Loucy (cell line): ENCODE measurements at regions not wholly inside any gene's neighbourhood (a gene's known extent, or its start where the extent isn't known, plus 50 kb on each side); places are given as distances from the start of the nearest gene placed in this dataset.
"Not testable (repeated sequence)": the region's sequence is repeated elsewhere in the genome, so short reads cannot be mapped to it uniquely, and the experiment has no call there.

Source experiments
- H2AFZ ChIP-seq: fragments of 200-600 bp; sonication (generic); 2 replicates; pipeline ENCODE4 v1.6.0; 2016; ENCODE audit warnings: antibody characterized with exemption, mild to moderate bottlenecking, low read length, moderate library complexity
- H3F3A ChIP-seq: fragments of 200-600 bp; 2 replicates; pipeline ENCODE4 v1.6.0; 2016; ENCODE audit warnings: antibody characterized with exemption, low read depth, mild to moderate bottlenecking
- H3K27me3 ChIP-seq: fragments of 200-600 bp; sonication (generic); 2 replicates; pipeline ENCODE4 v1.6.1; 2014; ENCODE audit warnings: low read length, mild to moderate bottlenecking; ENCODE audit not compliant: insufficient read depth, poor library complexity, severe bottlenecking
- H3K36me3 ChIP-seq: fragments of 200-600 bp; sonication (generic); 2 replicates; pipeline ENCODE4 v1.6.1; 2016; ENCODE audit warnings: low read length; ENCODE audit not compliant: insufficient read depth
- H3K4me1 ChIP-seq: fragments of 200-600 bp; sonication (generic); 2 replicates; pipeline ENCODE4 v1.5.1; 2014; ENCODE audit warnings: low read length, mild to moderate bottlenecking; ENCODE audit not compliant: insufficient read depth, poor library complexity, severe bottlenecking
- H3K4me2 ChIP-seq: fragments of 200-600 bp; sonication (generic); 2 replicates; pipeline ENCODE4 v1.6.0; 2014; ENCODE audit warnings: antibody characterized with exemption, low read length, low read depth, mild to moderate bottlenecking; ENCODE audit not compliant: poor library complexity, severe bottlenecking
- H3K4me3 ChIP-seq: fragments of 200-600 bp; sonication (generic); 2 replicates; pipeline ENCODE4 v1.5.1; 2014; ENCODE audit warnings: low read length, mild to moderate bottlenecking, mixed read lengths; ENCODE audit not compliant: poor library complexity, severe bottlenecking
- H3K79me2 ChIP-seq: fragments of 200-600 bp; sonication (generic); 2 replicates; pipeline ENCODE4 v1.6.1; 2014; ENCODE audit warnings: low read length; ENCODE audit not compliant: insufficient read depth
- H3K9ac ChIP-seq: fragments of 200-600 bp; sonication (generic); 2 replicates; pipeline ENCODE4 v1.6.0; 2014; ENCODE audit warnings: mild to moderate bottlenecking, low read depth, low read length, moderate library complexity; ENCODE audit not compliant: poor library complexity, severe bottlenecking
- H3K9me2 ChIP-seq: fragments of 200-600 bp; sonication (generic); replicated peaks from 2 replicates; pipeline ENCODE4 v1.6.1; 2016; ENCODE audit warnings: low read depth, low read length, mixed read lengths
- H3K9me3 ChIP-seq: fragments of 200-600 bp; sonication (generic); 2 replicates; pipeline ENCODE4 v1.6.1; 2014; ENCODE audit warnings: mild to moderate bottlenecking, antibody characterized with exemption, low read length, low read depth; ENCODE audit not compliant: insufficient read depth
- H4K20me1 ChIP-seq: fragments of 200-600 bp; sonication (generic); 2 replicates; pipeline ENCODE4 v1.6.0; 2014; ENCODE audit warnings: antibody characterized with exemption, low read length, mild to moderate bottlenecking; ENCODE audit not compliant: insufficient read depth, poor library complexity, severe bottlenecking

DNA sequence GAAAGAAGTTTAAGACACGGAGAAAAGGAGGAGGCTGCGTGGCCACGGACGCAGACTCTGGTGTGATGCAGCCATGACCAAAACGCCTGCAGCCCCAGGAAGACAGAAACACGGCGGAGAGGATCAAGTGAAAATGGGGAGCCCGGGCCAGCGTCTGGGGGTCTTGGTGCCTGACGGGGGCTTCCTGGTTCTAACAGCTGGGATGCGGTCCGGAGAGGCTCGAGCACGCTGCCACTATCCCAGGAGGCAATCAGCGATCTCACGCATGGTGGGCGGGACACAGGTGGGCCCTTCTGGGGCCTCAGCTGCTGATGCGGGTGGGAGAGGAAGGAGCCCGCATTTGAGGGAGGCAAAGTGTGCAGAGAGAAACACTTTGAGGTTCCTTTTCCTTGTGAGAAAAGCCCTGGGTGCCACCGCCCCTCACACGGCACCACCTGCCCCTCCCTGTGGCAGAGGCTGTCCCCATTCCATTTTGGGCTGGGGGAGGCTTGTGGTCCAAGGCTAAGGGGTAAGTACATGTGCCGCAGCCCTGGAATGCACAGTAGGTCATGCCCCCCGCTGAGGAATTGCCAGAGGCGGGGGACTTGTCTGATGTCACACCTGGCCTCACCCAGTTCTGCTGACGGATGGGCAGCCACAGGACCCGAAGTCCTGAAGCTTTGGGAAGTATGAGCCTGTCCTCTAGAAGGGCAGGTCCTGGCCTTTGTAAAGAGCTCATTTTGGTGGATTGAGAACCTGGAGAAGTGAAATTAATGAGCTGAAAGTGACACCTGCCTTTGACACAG lies 121.7 kb upstream of the ZNF469 start:
- H3K9ac ChIP-seq, H3K4me2 ChIP-seq, H3K9me2 ChIP-seq, H3K79me2 ChIP-seq, H2AFZ ChIP-seq, H3K36me3 ChIP-seq, H3K4me3 ChIP-seq, H3K9me3 ChIP-seq, H4K20me1 ChIP-seq, H3K4me1 ChIP-seq, H3F3A ChIP-seq, H3K27me3 ChIP-seq: not testable (repeated sequence)

GRCh38 chr16:88261814-88262605 lies 120.7 kb upstream of the ZNF469 start:
- not testable (repeated sequence) for H3K9ac ChIP-seq, H2AFZ ChIP-seq, H4K20me1 ChIP-seq, H3K4me2 ChIP-seq, H3K79me2 ChIP-seq, H3K9me3 ChIP-seq, H3F3A ChIP-seq, H3K36me3 ChIP-seq, H3K4me1 ChIP-seq, H3K4me3 ChIP-seq, H3K27me3 ChIP-seq, H3K9me2 ChIP-seq

DNA sequence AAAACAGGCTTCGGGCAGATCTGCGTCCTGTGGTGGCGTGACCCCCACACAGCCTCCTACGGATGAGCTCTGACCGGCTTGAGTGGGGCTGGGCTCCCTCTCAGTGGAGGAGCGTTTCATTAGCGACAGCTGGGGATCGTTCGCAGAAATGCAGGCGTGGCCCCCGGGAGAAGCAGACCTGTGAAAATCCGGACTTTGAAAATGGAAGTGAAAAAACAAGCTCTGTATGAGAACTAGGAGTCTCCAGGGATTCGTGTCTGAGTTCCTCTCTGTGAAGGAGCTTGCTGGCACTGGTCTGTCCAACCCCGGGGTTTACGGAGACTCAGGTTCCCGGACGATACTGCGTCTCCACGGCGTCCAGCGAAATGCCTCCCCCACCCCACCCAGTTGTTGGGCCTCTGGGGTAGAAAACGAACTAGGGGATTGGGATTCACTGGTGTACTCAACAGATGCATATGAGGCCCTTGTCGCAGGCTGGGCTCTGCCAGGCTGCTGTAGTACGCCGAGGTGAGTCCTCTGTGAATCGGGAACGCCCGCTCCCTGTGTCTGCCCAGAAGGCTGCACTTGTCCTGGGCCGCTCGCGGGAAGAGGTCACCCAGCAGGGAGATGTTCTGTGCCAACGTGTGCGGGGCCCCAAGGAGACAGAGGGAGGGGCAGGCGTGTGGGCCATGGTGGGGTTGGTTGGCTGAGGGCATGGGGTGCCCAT lies 119.7 kb upstream of the ZNF469 start:
- not testable (repeated sequence) for H3K36me3 ChIP-seq, H3F3A ChIP-seq, H3K4me3 ChIP-seq, H3K9me2 ChIP-seq, H3K9me3 ChIP-seq, H3K79me2 ChIP-seq, H3K4me2 ChIP-seq, H4K20me1 ChIP-seq, H3K27me3 ChIP-seq, H3K4me1 ChIP-seq, H2AFZ ChIP-seq, H3K9ac ChIP-seq

DNA sequence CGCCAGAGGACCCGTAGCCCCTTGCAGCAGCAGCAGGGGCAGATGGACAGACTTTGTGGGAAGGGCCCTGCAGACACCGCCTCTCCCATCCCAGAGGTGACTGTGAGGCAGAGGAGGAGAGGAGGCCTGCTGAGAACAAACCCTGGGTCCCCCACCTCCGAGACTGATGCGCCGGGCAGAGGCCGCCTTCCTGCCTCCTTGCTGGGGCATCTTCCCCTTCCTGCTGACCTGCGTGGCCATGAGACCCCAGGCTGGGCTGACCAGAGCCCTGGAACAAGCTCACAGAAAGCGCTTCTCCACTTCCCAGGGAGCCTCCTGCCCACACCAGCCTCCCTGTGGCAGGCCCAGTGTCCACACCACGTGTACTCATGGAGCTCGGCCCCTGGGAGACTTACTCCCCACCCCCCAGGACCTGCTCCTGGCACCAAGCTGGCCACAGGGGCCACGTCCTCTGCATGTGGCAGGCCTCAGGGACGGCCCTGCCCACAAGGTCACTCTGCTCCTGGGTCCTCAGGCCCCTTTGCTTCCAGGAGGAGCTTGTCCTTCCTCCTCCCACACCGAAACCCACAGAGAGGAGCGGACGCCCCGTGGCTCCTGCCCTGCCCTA lies 119.0 kb upstream of the ZNF469 start:
- H3K9me2 ChIP-seq, H3K4me2 ChIP-seq, H3K9me3 ChIP-seq, H3K36me3 ChIP-seq, H3K4me3 ChIP-seq, H3K4me1 ChIP-seq, H3K27me3 ChIP-seq, H2AFZ ChIP-seq, H4K20me1 ChIP-seq, H3K9ac ChIP-seq, H3K79me2 ChIP-seq, H3F3A ChIP-seq: not testable (repeated sequence)
